ENCODE measurements at regions not wholly inside any gene's neighbourhood (a gene's known extent, or its start where the extent isn't known, plus 50 kb on each side); places are given as distances from the start of the nearest gene placed in this dataset.

DNA sequence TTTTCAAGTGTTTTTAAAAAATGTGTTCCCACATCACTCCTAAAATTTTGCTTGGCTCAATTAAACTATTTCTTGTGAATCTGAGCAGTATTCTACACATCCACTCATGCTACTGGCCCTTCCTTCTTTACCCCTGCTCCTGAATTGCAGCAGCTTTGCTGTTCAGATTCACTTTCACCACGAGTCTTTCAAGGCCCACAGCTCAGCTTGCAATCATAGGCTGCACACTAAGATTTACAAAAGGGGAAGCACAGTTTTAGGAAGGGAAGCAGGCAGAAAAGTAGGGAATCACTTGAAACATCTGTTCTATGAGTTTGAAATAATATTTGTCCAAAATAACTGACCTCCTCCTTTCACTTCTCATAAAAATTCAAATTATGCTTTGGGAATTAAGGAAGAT is 70.9 kb upstream of the EDEM3 start:
- TF ChIP-seq, protein P1, sequence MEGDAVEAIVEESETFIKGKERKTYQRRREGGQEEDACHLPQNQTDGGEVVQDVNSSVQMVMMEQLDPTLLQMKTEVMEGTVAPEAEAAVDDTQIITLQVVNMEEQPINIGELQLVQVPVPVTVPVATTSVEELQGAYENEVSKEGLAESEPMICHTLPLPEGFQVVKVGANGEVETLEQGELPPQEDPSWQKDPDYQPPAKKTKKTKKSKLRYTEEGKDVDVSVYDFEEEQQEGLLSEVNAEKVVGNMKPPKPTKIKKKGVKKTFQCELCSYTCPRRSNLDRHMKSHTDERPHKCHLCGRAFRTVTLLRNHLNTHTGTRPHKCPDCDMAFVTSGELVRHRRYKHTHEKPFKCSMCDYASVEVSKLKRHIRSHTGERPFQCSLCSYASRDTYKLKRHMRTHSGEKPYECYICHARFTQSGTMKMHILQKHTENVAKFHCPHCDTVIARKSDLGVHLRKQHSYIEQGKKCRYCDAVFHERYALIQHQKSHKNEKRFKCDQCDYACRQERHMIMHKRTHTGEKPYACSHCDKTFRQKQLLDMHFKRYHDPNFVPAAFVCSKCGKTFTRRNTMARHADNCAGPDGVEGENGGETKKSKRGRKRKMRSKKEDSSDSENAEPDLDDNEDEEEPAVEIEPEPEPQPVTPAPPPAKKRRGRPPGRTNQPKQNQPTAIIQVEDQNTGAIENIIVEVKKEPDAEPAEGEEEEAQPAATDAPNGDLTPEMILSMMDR (conservative IDR thresholded peaks at IDR 0.05; ENCODE audit: low read depth, low read length): no peak
- Histone ChIP-seq H3K36me3 (ENCODE audit: insufficient read depth) (no peaks in the 10 kb centered on the region; the same call in 1 of the 2 replicates), H3K79me2 (ENCODE audit: insufficient read depth, low read depth) (no peaks in the 10 kb centered on the region), H3K9ac (no peak overlapping the region), H3K4me1 (ENCODE audit: low read depth, poor library complexity, severe bottlenecking) (peaks cover 39% of the 10 kb centered on the region), H4K20me1 (ENCODE audit: insufficient read depth) (no peaks in the 10 kb centered on the region), H3K27ac (peak overlapping the region; percentile 25; the same call in 1 of the 2 replicates), H3K4me2 (peak overlapping the region; percentile 65), H2AFZ (ENCODE audit: low read depth) (no peak overlapping the region), H3K27me3 (ENCODE audit: insufficient read depth, low read depth) (no peaks in the 10 kb centered on the region), H3K4me3 (IDR thresholded peaks at IDR 0.05; ENCODE audit: insufficient read depth, low read depth, low read length) (peak overlapping the region; percentile 53)

DNA sequence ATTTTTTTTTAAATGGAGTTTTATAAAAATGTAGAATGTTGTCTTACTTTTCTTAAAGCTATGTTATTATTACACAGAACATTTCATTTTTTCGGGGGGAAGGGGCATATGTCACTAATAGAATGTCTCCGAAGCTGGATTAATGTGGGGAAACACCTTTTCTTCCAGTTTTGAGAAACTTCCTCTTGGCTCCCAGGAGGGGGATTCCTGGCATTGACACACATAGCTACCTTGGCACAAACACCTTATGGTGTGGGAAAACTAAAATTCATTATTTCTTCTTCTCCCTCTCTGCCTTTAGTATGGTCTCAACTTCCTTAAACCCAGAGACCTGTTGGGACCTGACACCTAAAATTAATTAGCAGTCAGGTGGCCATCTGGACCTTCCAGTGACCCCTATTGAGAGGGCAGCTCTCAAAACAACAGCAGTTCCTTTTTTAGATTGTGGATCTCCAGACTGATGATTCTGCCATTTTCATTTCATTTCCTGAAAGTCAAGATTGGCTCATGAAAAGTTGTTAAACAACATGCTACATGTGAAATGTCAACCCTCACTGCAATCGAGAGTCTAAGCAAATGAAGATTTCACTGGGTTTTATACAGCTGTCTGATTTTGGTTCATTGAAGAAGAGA is 70.1 kb upstream of the EDEM3 start:
- H3K4me1 ChIP-seq (ENCODE audit: low read depth, poor library complexity, severe bottlenecking): peaks cover 39% of the 10 kb centered on the region
- H3K4me2 ChIP-seq: peak overlapping the region; percentile 65
- no peaks in the 10 kb centered on the region for H4K20me1 ChIP-seq (ENCODE audit: insufficient read depth)
- TF ChIP-seq, protein P1 (conservative IDR thresholded peaks at IDR 0.05; ENCODE audit: low read depth, low read length): no peak
- no peak overlapping the region for H3K9ac ChIP-seq
- H3K27me3 ChIP-seq (ENCODE audit: insufficient read depth, low read depth): no peaks in the 10 kb centered on the region
- H2AFZ ChIP-seq (ENCODE audit: low read depth): no peak overlapping the region
- peak overlapping the region; percentile 53 for H3K4me3 ChIP-seq (IDR thresholded peaks at IDR 0.05; ENCODE audit: insufficient read depth, low read depth, low read length)
- H3K36me3 ChIP-seq (ENCODE audit: insufficient read depth): no peaks in the 10 kb centered on the region; the same call in 1 of the 2 replicates
- H3K27ac ChIP-seq: peak overlapping the region; percentile 25; the same call in 1 of the 2 replicates
- no peaks in the 10 kb centered on the region for H3K79me2 ChIP-seq (ENCODE audit: insufficient read depth, low read depth)

DNA sequence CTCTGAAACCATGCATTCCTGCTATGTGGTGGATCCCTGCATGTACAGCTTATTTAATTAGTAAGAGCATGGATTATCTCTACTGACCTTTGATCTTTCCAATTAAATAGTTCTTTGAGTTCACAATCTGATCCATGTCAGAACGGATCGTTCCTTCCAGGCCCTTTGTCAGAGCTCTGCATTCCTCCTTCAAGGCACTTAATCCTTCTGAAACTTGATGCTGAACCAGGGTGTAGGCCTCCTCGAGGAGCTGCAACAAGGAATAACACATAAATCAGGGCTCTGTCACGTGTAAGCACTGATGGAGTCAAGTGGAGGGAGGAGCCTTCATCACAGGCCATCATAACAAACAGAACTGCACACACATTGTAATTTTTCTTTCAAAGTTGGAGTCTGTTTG is 68.4 kb upstream of the EDEM3 start:
- Histone ChIP-seq H3K79me2 (ENCODE audit: insufficient read depth, low read depth) (no peaks in the 10 kb centered on the region), H4K20me1 (ENCODE audit: insufficient read depth) (no peaks in the 10 kb centered on the region), H3K27ac (no peak overlapping the region), H2AFZ (ENCODE audit: low read depth) (no peak overlapping the region), H3K36me3 (ENCODE audit: insufficient read depth) (no peaks in the 10 kb centered on the region; the same call in 1 of the 2 replicates), H3K27me3 (ENCODE audit: insufficient read depth, low read depth) (no peaks in the 10 kb centered on the region), H3K4me1 (ENCODE audit: low read depth, poor library complexity, severe bottlenecking) (peaks cover 39% of the 10 kb centered on the region), H3K4me2 (no peak overlapping the region), H3K9ac (no peak overlapping the region), H3K4me3 (IDR thresholded peaks at IDR 0.05; ENCODE audit: insufficient read depth, low read depth, low read length) (no peak overlapping the region)
- TF ChIP-seq, protein P1 (conservative IDR thresholded peaks at IDR 0.05; ENCODE audit: low read depth, low read length): no peak

DNA sequence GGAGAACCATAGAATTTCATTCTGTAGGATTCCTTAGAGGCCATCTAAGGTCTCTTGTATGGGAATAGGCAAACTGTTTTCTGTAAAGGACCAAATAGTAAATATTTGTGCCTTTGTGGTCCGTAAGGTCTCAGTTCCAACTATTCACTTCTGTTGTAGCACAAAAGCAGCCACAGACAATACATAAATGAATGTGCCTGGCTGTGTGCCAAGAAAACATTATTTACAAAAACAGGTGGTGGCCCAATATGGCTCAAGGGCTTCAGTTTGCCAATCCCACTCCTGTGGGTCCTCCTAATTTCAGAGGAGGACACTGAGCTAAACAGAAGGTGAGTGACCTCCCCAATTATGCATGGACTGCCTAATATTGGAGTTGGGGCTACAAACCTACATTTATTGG is 67.6 kb upstream of the EDEM3 start:
- H3K4me2 ChIP-seq: no peak overlapping the region
- no peak overlapping the region for H3K27ac ChIP-seq
- H3K36me3 ChIP-seq (ENCODE audit: insufficient read depth): no peaks in the 10 kb centered on the region; the same call in 1 of the 2 replicates
- no peak overlapping the region for H2AFZ ChIP-seq (ENCODE audit: low read depth)
- no peak overlapping the region for H3K4me3 ChIP-seq (IDR thresholded peaks at IDR 0.05; ENCODE audit: insufficient read depth, low read depth, low read length)
- H3K4me1 ChIP-seq (ENCODE audit: low read depth, poor library complexity, severe bottlenecking): peaks cover 39% of the 10 kb centered on the region
- TF ChIP-seq, protein P1 (conservative IDR thresholded peaks at IDR 0.05; ENCODE audit: low read depth, low read length): no peak
- no peak overlapping the region for H3K9ac ChIP-seq
- H3K27me3 ChIP-seq (ENCODE audit: insufficient read depth, low read depth): no peaks in the 10 kb centered on the region
- no peaks in the 10 kb centered on the region for H4K20me1 ChIP-seq (ENCODE audit: insufficient read depth)
- H3K79me2 ChIP-seq (ENCODE audit: insufficient read depth, low read depth): no peaks in the 10 kb centered on the region
